Choroid plexus epithelial cell (primary cell): ENCODE measurements at regions not wholly inside any gene's neighbourhood (a gene's known extent, or its start where the extent isn't known, plus 50 kb on each side); places are given as distances from the start of the nearest gene placed in this dataset.
A peak's percentile ranks its signal among the peaks of the same experiment; 100 is the strongest.
"Not testable (repeated sequence)": the region's sequence is repeated elsewhere in the genome, so short reads cannot be mapped to it uniquely, and the experiment has no call there.

Experiments
- DNase-seq: peaks from one replicate; pipeline ENCODE4 v3.0.0-alpha.2; 2010; ENCODE audit warnings: low read depth
- H3K4me3 ChIP-seq: 2 replicates; pipeline ENCODE4 v1.5.1; 2011; ENCODE audit warnings: low read depth, mild to moderate bottlenecking, control low read depth, low read length, moderate library complexity
- TF ChIP-seq, protein P1 (sequence below): conservative IDR thresholded peaks from 2 replicates; pipeline ENCODE4 v1.5.1; 2011; ENCODE audit warnings: low read depth, mild to moderate bottlenecking, control low read depth, inconsistent platforms, low read length, moderate library complexity

DNA sequence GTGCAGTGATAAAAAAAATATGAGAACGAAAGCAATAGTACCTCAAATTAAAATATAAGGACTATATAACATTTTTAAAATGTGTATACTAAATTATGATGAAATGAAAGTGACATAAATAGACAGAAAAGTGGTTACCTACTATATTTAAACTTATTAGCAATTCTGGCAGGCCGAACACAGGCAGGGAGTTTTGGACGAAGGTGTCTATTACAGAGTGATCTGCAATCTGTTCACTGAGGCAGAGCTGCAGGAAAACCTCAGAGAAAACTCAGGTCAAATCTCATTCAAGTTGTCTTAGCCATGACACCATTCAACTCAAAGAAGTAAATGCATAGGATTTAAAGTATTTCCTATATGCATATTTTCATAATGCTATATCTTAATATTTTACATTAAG, 274.8 kb upstream of the GULP1 start:
- TF ChIP-seq, protein P1, sequence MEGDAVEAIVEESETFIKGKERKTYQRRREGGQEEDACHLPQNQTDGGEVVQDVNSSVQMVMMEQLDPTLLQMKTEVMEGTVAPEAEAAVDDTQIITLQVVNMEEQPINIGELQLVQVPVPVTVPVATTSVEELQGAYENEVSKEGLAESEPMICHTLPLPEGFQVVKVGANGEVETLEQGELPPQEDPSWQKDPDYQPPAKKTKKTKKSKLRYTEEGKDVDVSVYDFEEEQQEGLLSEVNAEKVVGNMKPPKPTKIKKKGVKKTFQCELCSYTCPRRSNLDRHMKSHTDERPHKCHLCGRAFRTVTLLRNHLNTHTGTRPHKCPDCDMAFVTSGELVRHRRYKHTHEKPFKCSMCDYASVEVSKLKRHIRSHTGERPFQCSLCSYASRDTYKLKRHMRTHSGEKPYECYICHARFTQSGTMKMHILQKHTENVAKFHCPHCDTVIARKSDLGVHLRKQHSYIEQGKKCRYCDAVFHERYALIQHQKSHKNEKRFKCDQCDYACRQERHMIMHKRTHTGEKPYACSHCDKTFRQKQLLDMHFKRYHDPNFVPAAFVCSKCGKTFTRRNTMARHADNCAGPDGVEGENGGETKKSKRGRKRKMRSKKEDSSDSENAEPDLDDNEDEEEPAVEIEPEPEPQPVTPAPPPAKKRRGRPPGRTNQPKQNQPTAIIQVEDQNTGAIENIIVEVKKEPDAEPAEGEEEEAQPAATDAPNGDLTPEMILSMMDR = no peak
- DNase-seq = no peak

DNA sequence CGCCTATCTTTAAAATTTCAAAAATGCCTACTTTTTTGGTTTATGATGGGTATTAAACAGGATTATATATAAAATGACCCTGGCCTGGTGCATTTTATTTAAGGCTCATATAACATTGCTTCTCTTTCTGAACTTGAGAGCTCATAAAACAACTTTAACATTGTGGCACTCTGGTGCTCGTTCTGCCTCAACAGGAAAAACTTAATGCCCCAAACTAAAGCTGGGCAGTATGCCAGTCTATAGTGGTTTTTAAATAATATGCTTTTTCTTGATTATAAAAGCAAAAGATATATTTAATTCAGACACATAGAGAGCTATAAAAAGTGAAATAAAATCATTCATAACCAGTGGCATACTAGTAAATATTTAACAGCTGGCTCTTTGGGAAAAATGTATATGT, 269.3 kb upstream of the GULP1 start:
- TF ChIP-seq, protein P1 = no peak
- no peak overlapping the region for H3K4me3 ChIP-seq
- DNase-seq = no peak

More for the DNA sequence above, 274.8 kb upstream of the GULP1 start:
- H3K4me3 ChIP-seq = no peak overlapping the region

DNA sequence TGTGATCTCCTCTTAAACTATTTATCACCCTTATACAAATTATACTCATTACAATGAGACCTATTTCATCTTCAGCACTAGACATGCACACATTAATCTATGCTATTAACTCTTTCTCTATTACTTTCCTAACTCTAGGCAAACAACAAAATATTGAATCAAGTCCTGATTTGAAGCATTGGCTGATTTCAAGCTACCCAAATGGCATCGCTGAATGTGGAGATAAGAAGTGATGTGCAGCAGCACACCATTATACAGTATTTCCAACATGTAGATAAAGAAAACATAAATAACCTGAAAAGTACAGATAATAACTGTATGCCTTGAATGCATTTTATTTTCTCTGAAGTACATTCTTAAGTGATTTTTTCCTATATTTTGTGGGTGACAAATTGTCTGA, 268.6 kb upstream of the GULP1 start:
- H3K4me3 ChIP-seq = no peak overlapping the region
- TF ChIP-seq, protein P1 = no peak
- DNase-seq = no peak

DNA sequence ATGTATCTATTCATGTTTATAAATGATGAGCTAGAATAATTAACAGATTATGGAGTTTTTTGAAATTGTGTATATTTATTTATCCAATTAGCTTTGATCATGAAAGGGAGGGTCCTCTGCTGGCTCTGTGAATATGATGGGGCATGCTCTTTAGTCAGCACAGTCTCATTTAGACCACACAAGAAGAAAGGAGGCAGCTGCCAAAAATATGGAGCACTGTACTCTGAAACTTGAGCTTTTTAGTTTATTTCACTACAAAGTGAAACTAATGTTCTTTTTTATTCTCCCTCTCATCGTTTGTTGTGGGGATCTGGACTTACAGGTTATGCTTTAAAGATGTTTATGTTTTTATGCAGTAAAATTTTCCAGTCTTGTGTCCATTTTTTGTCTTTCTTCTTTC, 266.9 kb upstream of the GULP1 start:
- H3K4me3 ChIP-seq = no peak overlapping the region
- TF ChIP-seq, protein P1 = no peak

DNA sequence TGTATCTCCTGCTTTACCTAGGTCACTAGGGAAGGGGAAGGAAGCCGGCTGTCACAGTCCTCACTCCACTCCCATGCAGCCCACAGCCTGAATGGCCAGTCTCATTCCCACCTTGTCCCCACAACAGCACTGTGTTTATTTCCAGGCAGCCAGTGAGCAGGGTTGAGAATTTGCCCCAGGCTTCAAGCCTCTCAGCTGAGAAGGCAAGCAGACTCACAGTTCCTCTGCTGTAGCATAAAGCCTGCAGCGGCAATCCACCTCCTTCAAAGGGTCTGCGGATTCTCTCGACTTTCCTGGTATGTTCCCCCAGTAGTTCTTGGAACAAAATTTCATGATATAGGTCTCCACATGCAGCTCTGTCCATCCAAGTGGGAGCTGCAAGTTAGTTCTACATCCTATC, 262.9 kb upstream of the GULP1 start:
- TF ChIP-seq, protein P1 = no peak
- no peak overlapping the region for H3K4me3 ChIP-seq
- DNase-seq = no peak

More for the DNA sequence above, 266.9 kb upstream of the GULP1 start:
- peak; percentile 36 for DNase-seq

DNA sequence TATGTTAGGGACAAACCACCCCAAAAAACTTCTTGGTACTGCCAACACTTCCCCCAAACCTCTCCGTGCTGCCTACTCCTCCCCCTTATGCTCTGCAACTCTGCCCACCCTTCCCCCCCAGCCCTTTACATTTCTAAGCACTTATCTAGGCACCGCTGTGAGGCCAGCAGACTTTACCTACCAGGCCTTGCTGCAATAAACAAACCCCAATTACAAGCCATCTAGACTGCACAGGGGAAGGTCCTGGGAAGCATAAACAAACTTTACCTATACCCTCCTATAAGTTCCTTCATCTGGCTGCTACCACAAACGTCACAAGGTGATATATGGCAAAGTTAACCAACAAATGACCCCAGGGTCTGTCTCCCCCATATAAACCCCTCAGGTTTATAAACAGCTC, 259.4 kb upstream of the GULP1 start:
- no peak for DNase-seq
- no peak overlapping the region for H3K4me3 ChIP-seq
- TF ChIP-seq, protein P1 = no peak

DNA sequence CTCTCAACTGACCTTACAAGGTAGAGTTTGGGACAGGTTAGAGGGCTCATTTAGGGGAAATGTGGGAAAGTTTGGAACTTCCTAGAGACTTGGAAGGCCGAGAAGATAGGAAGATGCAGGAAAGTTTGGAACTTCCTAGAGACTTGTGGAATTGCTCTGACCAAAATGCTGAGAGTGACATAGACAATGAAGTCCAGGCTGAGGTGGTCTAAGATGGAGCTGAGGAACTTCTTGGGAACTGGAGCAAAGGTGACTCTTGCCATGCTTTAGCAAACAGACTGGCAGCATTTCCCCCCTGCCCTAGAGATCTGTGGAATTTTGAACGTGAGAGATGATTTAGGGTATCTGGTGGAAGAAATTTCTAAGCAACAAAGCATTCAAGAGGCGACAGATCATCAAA, 258.9 kb upstream of the GULP1 start:
- no peak overlapping the region for H3K4me3 ChIP-seq
- TF ChIP-seq, protein P1 = no peak
- no peak for DNase-seq

DNA sequence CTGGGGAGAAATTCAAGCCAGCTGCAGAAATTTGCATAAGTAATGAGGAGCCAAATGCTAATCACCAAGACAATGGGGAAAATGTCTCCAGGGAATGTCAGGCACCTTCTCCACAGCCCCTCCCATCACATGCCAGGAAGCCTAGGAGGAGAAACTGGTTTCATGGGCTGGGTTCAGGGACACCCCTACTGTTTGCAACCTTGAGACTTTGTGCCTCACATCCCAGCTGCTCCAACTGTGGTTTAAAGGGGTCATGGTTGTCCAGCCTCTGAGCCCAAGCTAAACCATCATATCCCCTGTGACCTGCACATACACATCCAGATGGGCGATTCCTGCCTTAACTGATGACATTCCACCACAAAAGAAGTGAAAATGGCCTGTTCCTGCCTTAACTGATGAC, 258.4 kb upstream of the GULP1 start:
- not testable (repeated sequence) for DNase-seq

DNA sequence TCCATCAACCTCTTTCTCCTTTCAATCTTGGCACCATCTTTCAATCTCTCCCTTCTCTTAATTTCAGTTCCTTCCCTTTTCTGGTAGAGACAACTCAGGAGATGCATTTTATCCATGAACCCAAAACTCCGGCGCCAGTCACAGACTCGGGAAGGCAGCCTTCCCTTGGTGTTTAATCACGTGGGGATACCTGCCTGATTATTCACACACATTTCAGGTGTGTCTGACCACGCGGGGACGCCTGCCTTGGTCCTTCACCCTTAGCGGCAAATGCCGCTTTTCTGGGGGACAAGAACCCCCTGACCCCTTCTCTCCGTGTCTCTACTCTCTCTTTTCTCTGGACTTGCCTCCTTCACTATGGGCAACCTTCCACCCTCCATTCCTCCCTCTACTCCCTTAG, 257.6 kb upstream of the GULP1 start:
- not testable (repeated sequence) for H3K4me3 ChIP-seq

More for the DNA sequence above, 258.4 kb upstream of the GULP1 start:
- not testable (repeated sequence) for H3K4me3 ChIP-seq

DNA sequence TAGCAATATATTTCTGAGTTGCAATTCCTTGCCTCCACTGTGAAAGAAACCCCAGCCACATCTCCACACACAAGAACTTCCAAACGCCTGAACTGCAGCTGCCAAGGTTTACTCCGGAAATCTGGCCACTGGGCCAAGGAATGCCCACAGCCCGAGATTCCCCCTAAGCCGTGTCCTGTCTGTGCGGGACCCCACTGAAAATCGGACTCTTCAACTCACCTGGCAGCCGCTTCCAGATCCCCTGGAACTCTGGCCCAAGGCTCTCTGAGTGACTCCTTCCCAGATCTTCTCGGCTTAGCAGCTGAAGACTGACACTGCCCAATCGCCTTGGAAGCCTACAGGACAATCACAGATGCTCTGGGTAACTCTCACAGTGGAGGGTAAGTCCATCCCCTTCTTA, 256.3 kb upstream of the GULP1 start:
- not testable (repeated sequence) for DNase-seq, H3K4me3 ChIP-seq

More for the DNA sequence above, 257.6 kb upstream of the GULP1 start:
- not testable (repeated sequence) for DNase-seq

DNA sequence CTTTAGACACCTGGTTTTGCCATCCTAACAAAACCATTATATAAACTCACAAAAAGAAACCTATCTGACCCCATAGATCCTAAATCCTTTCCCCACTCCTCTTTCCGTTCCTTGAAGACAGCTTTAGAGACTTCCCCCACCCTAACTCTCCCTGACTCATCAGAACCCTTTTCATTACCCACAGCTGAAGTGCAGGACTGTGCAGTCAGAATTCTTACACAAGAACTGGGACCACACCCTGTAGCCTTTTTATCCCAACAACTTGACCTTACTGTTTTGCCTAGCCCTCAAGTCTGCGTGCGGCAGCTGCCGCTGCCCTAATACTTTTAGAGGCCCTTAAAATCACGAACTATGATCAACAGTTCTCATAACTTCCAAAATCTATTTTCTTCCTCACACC, 254.9 kb upstream of the GULP1 start:
- DNase-seq = peak; percentile 13
- not testable (repeated sequence) for H3K4me3 ChIP-seq
